ENCODE measurements at regions not wholly inside any gene's neighbourhood (a gene's known extent, or its start where the extent isn't known, plus 50 kb on each side); places are given as distances from the start of the nearest gene placed in this dataset.
"Not testable (repeated sequence)": the region's sequence is repeated elsewhere in the genome, so short reads cannot be mapped to it uniquely, and the experiment has no call there.

GRCh38 chr17:30639391-30639790 lies 162.2 kb downstream of the GOSR1 start:
- TF ChIP-seq POLR2A (IDR thresholded peaks at IDR 0.05) = not testable (repeated sequence)
- TF ChIP-seq, protein P1, sequence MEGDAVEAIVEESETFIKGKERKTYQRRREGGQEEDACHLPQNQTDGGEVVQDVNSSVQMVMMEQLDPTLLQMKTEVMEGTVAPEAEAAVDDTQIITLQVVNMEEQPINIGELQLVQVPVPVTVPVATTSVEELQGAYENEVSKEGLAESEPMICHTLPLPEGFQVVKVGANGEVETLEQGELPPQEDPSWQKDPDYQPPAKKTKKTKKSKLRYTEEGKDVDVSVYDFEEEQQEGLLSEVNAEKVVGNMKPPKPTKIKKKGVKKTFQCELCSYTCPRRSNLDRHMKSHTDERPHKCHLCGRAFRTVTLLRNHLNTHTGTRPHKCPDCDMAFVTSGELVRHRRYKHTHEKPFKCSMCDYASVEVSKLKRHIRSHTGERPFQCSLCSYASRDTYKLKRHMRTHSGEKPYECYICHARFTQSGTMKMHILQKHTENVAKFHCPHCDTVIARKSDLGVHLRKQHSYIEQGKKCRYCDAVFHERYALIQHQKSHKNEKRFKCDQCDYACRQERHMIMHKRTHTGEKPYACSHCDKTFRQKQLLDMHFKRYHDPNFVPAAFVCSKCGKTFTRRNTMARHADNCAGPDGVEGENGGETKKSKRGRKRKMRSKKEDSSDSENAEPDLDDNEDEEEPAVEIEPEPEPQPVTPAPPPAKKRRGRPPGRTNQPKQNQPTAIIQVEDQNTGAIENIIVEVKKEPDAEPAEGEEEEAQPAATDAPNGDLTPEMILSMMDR (IDR thresholded peaks at IDR 0.05 in 8 of 11, conservative IDR thresholded peaks at IDR 0.05 in 3 of 11) = not testable (repeated sequence)
